Prostate gland (tissue), 2 donors: ENCODE measurements at regions not wholly inside any gene's neighbourhood (a gene's known extent, or its start where the extent isn't known, plus 50 kb on each side); places are given as distances from the start of the nearest gene placed in this dataset.

Experiments
- CTCF ChIP-seq, 4 experiments: fragments of 200-600 bp in 2 of 4; fragments of 450-650 bp in 2 of 4; sonication (generic) in 2 of 4; IDR thresholded peaks; 1 replicate in 3 of 4; 2 replicates in 1 of 4; pipeline ENCODE4 v1.5.1; 2016 to 2019; ENCODE audit warnings: antibody characterized with exemption in 4 of 4, mild to moderate bottlenecking in 2 of 4, moderate library complexity in 2 of 4
- POLR2A ChIP-seq: fragments of 450-650 bp; IDR thresholded peaks from one replicate; pipeline ENCODE4 v1.6.1; 2016; ENCODE audit warnings: antibody characterized with exemption, mild to moderate bottlenecking
- POLR2AphosphoS5 ChIP-seq: sonication (generic); formaldehyde crosslinking; IDR thresholded peaks from one replicate; pipeline ENCODE4 v1.6.1; 2017; ENCODE audit warnings: antibody characterized with exemption

- TF ChIP-seq CTCF (IDR thresholded peaks at IDR 0.05) (no peak), POLR2A (no peak), POLR2AphosphoS5 (no peak)
Measured at GRCh38 chr6:22062807-22063408, 233.9 kb downstream of the PRL start.
